IMR-90 (cell line): ENCODE measurements at regions not wholly inside any gene's neighbourhood (a gene's known extent, or its start where the extent isn't known, plus 50 kb on each side); places are given as distances from the start of the nearest gene placed in this dataset.

Experiments used
- ATAC-seq: fragments of 200-7000 bp; cut with Tn5 transposase; 2 replicates; pipeline ENCODE4 v1.9.1; 2020; ENCODE audit warnings: low read depth, mild to moderate bottlenecking, moderate library complexity
- BruUV-seq: library from RNA; stranded (reverse); fragments of 400-500 nt; replicated peaks from 2 replicates; lab custom pipeline; 2021; lab: Mats Ljungman, UMichigan
- CTCF ChIA-PET: fragments of 300-600 bp; formaldehyde crosslinking; extraction: SDS; loops from one replicate; lab custom pipeline; 2021; ENCODE audit warnings: antibody characterized with exemption; lab: Yijun Ruan, JAX
- POLR2A ChIA-PET: fragments of 300-600 bp; sonication (Branson Sonifier 250); formaldehyde crosslinking; loops from one replicate; lab custom pipeline; 2022; ENCODE audit warnings: antibody characterized with exemption; ENCODE audit not compliant: unreplicated experiment; lab: Charles Lee
- DNase-seq: peaks from one replicate; pipeline ENCODE4 v3.0.0; 2013
- H2AFZ ChIP-seq: replicated peaks from 2 replicates; pipeline ENCODE3; 2013; ENCODE audit warnings: low read length, mild to moderate bottlenecking; ENCODE audit not compliant: poor library complexity
- H2AK5ac ChIP-seq: 2 replicates; pipeline ENCODE4 v1.6.1; 2013; ENCODE audit warnings: low read depth, low read length, inconsistent platforms
- H2AK9ac ChIP-seq: replicated peaks from 2 replicates; pipeline ENCODE3; 2013; ENCODE audit warnings: mild to moderate bottlenecking, low read depth, low read length, moderate library complexity; ENCODE audit not compliant: poor library complexity
- H2BK120ac ChIP-seq: 2 replicates; pipeline ENCODE4 v1.6.1; 2013; ENCODE audit warnings: low read depth, low read length, inconsistent platforms
- H2BK15ac ChIP-seq: 3 replicates; pipeline ENCODE4 v1.6.1; 2013; ENCODE audit warnings: low read depth, low read length, inconsistent platforms
- H2BK20ac ChIP-seq: 2 replicates; pipeline ENCODE4 v1.6.1; 2013; ENCODE audit warnings: low read depth, mild to moderate bottlenecking, inconsistent platforms, low read length, moderate library complexity
- H2BK5ac ChIP-seq: 2 replicates; pipeline ENCODE4 v1.6.1; 2013; ENCODE audit warnings: mild to moderate bottlenecking, low read depth, low read length, inconsistent platforms; ENCODE audit not compliant: poor library complexity, severe bottlenecking
- H3K14ac ChIP-seq: replicated peaks from 2 replicates; pipeline ENCODE4 v1.6.1; 2013; ENCODE audit warnings: low read depth, low read length, inconsistent platforms
- H3K18ac ChIP-seq: 2 replicates; pipeline ENCODE4 v1.6.1; 2013; ENCODE audit warnings: low read depth, low read length, control low read depth
- H3K23ac ChIP-seq: 2 replicates; pipeline ENCODE4 v1.6.1; 2013; ENCODE audit warnings: low read depth, low read length, inconsistent platforms
- H3K27ac ChIP-seq: 2 replicates; pipeline ENCODE4 v1.5.1; 2013; ENCODE audit warnings: mild to moderate bottlenecking, control low read depth, low read length; ENCODE audit not compliant: insufficient read depth
- H3K27me3 ChIP-seq: 2 replicates; pipeline ENCODE4 v1.6.1; 2013; ENCODE audit warnings: low read length; ENCODE audit not compliant: control insufficient read depth, insufficient read depth
- H3K36me3 ChIP-seq: 2 replicates; pipeline ENCODE4 v1.6.1; 2013; ENCODE audit warnings: low read length, mixed read lengths; ENCODE audit not compliant: control insufficient read depth, insufficient read depth
- H3K4ac ChIP-seq: 2 replicates; pipeline ENCODE4 v1.6.1; 2013; ENCODE audit warnings: low read depth, low read length, inconsistent platforms
- H3K4me1 ChIP-seq: 2 replicates; pipeline ENCODE4 v1.6.1; 2013; ENCODE audit warnings: low read length, mixed read lengths; ENCODE audit not compliant: control insufficient read depth, insufficient read depth
- H3K4me2 ChIP-seq: 2 replicates; pipeline ENCODE4 v1.6.1; 2013; ENCODE audit warnings: low read depth, mild to moderate bottlenecking, control low read depth, low read length, moderate library complexity
- H3K4me3 ChIP-seq: 2 replicates; pipeline ENCODE4 v1.5.1; 2013; ENCODE audit warnings: low read depth, mild to moderate bottlenecking, control low read depth, low read length, moderate library complexity; ENCODE audit not compliant: insufficient read depth
- H3K56ac ChIP-seq: 2 replicates; pipeline ENCODE4 v1.6.1; 2013; ENCODE audit warnings: low read length, inconsistent platforms; ENCODE audit not compliant: insufficient read depth; ENCODE audit errors: extremely low read depth
- H3K79me1 ChIP-seq, 2 experiments: 2 replicates each; pipeline ENCODE4 v1.6.1; 2013; ENCODE audit warnings: low read length in 2 of 2, inconsistent platforms in 1 of 2, low read depth in 1 of 2
- H3K9ac ChIP-seq: 2 replicates; pipeline ENCODE4 v1.6.1; 2013; ENCODE audit warnings: low read depth, low read length, control low read depth
- H3K9me1 ChIP-seq: 2 replicates; pipeline ENCODE4 v1.6.1; 2013; ENCODE audit warnings: low read length, inconsistent platforms; ENCODE audit not compliant: insufficient read depth
- H3K9me3 ChIP-seq: 2 replicates; pipeline ENCODE4 v1.6.1; 2013; ENCODE audit warnings: low read length; ENCODE audit not compliant: control insufficient read depth, insufficient read depth
- H4K20me1 ChIP-seq: 2 replicates; pipeline ENCODE4 v1.6.1; 2013; ENCODE audit warnings: low read length, inconsistent platforms; ENCODE audit not compliant: insufficient read depth
- H4K5ac ChIP-seq: 2 replicates; pipeline ENCODE4 v1.6.1; 2013; ENCODE audit warnings: mild to moderate bottlenecking, low read depth, low read length, control low read depth
- H4K8ac ChIP-seq, 2 experiments: 2 replicates each; pipeline ENCODE4 v1.6.1; 2013; ENCODE audit warnings: low read depth in 2 of 2, low read length in 2 of 2, control low read depth in 1 of 2, inconsistent platforms in 1 of 2
- H4K91ac ChIP-seq: 2 replicates; pipeline ENCODE4 v1.6.1; 2013; ENCODE audit warnings: low read depth, low read length, inconsistent platforms; ENCODE audit not compliant: insufficient read depth
- CEBPB ChIP-seq: IDR thresholded peaks from 2 replicates; pipeline ENCODE4 v1.6.1; 2012; ENCODE audit warnings: low read depth, low read length, improper control_type of control experiment
- CHD1 ChIP-seq: IDR thresholded peaks from 2 replicates; pipeline ENCODE4 v1.6.1; 2012; ENCODE audit warnings: low read depth, low read length, improper control_type of control experiment
- FOS ChIP-seq: fragments of 150-350 bp; IDR thresholded peaks from 2 replicates; pipeline ENCODE4 v1.6.1; 2016; ENCODE audit warnings: low read depth, low read length
- MXI1 ChIP-seq: IDR thresholded peaks from 2 replicates; pipeline ENCODE4 v1.6.1; 2012; ENCODE audit warnings: low read depth, mild to moderate bottlenecking, low read length, moderate library complexity, borderline replicate concordance
- NFE2L2 ChIP-seq: fragments of 150-350 bp; IDR thresholded peaks from 2 replicates; pipeline ENCODE4 v1.6.1; 2016; ENCODE audit warnings: low read depth, mild to moderate bottlenecking, low read length
- dilution Hi-C: fragments of 300-500 bp; cut with HindIII; formaldehyde crosslinking; loops from one replicate; pipeline ENCODE4 v1.14.3; 2018; ENCODE audit warnings: low sequenced_read_pairs; ENCODE audit not compliant: unreplicated experiment
- in situ Hi-C: fragments of 300-500 bp; cut with MboI; formaldehyde crosslinking; loops from 3 replicates; pipeline ENCODE4 v1.14.3; 2019; ENCODE audit warnings: low sequenced_read_pairs, inconsistent platforms, mixed read lengths
- intact Hi-C: fragments of 100-400 bp; cut with micrococcal nuclease; formaldehyde crosslinking; loops from 2 replicates; pipeline ENCODE4 v1.10.0; 2022
- TF ChIP-seq, protein P1 (sequence below): conservative IDR thresholded peaks from 2 replicates; pipeline ENCODE4 v1.5.1; 2012; ENCODE audit warnings: mild to moderate bottlenecking, low read depth, low read length, improper control_type of control experiment

DNA sequence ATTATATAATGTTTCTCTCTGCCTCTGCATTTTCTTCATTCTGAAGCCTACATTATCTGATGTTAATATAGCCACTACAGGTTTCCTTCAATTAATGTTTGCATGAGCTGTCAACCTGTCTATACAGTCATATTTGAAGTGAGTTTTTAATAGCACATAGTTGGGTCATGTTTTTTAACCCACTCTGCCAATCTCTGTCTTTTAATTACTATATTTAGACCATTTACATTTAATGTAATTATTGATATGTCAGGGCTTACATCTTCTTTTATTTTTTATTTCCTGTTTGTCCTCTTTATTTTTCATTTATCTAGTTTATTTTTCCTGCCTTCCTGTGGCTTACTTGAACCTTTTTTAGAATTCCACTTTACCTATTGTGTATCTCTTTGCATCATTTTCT is 124.3 kb upstream of the PDE1C start:
- Histone ChIP-seq H2AK5ac (no peak overlapping the region), H3K9ac (no peak overlapping the region), H4K91ac (no peak overlapping the region), H4K5ac (no peak overlapping the region), H3K4me1 (no peaks in the 10 kb centered on the region), H3K27ac (no peak overlapping the region), H2AFZ (no peak overlapping the region), H3K14ac (no peak overlapping the region), H3K56ac (no peak overlapping the region), H3K23ac (no peak overlapping the region), H2AK9ac (no peak overlapping the region), H2BK20ac (no peak overlapping the region), H3K4ac (no peak overlapping the region), H3K4me3 (no peak overlapping the region), H3K9me1 (no peaks in the 10 kb centered on the region), H3K18ac (no peak overlapping the region), H3K27me3 (no peaks in the 10 kb centered on the region), H4K20me1 (no peaks in the 10 kb centered on the region), H2BK120ac (no peak overlapping the region), H3K4me2 (no peak overlapping the region), H2BK15ac (no peak overlapping the region), H4K8ac (no peak overlapping the region), H3K36me3 (no peaks in the 10 kb centered on the region), H3K79me1 (no peaks in the 10 kb centered on the region), H2BK5ac (no peak overlapping the region), H3K9me3 (peaks cover 2% of the 10 kb centered on the region)
- ChIA-PET POLR2A (no interaction called here), CTCF (no interaction called here)
- dilution Hi-C loops (no loop called here), intact Hi-C loops (no loop called here), in situ Hi-C loops (no loop called here)
- ATAC-seq (no peak), DNase-seq (no peak)
- TF ChIP-seq, protein P1, sequence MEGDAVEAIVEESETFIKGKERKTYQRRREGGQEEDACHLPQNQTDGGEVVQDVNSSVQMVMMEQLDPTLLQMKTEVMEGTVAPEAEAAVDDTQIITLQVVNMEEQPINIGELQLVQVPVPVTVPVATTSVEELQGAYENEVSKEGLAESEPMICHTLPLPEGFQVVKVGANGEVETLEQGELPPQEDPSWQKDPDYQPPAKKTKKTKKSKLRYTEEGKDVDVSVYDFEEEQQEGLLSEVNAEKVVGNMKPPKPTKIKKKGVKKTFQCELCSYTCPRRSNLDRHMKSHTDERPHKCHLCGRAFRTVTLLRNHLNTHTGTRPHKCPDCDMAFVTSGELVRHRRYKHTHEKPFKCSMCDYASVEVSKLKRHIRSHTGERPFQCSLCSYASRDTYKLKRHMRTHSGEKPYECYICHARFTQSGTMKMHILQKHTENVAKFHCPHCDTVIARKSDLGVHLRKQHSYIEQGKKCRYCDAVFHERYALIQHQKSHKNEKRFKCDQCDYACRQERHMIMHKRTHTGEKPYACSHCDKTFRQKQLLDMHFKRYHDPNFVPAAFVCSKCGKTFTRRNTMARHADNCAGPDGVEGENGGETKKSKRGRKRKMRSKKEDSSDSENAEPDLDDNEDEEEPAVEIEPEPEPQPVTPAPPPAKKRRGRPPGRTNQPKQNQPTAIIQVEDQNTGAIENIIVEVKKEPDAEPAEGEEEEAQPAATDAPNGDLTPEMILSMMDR = no peak
- TF ChIP-seq MXI1 = no peak
- no peak for TF ChIP-seq FOS
- TF ChIP-seq NFE2L2 = no peak
- TF ChIP-seq CEBPB = no peak
- TF ChIP-seq CHD1 = no peak
- BruUV-seq = no TSS peak
